Glomerular visceral epithelial cell (primary cell): ENCODE measurements at regions not wholly inside any gene's neighbourhood (a gene's known extent, or its start where the extent isn't known, plus 50 kb on each side); places are given as distances from the start of the nearest gene placed in this dataset.

Source experiments
- DNase-seq: peaks from one replicate; pipeline ENCODE4 v3.0.0-alpha.2; 2016; ENCODE audit errors: extremely low spot score

DNA sequence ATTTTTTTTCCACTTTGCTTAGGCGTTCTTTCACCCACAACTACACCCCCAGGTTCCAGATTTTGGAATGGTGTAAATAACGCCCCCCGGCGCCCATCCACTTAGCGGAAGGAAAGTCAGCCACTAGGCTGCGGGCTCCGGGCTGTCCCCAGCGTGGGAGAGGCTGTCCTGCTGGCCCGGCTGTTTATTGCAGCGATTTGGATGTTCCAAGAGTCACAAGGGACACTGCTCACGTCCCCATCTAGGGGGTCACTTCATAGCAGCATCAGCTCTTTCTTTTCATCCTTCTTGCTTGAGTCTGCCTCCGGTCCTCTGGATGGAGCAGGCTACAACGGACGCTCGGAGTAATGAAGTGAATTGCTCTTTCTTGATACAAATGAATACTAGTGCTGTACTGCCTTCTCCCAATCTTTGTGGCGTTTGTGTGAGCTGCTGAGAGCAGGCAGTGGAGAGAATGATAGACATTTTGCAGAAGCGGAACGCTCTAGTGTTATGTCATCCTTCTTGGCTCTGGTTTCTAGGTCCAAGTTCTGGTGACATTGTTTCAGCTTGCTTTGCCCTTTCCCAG lies 50.7 kb upstream of the PAIP2B start:
- peak; percentile 47 for DNase-seq

DNA sequence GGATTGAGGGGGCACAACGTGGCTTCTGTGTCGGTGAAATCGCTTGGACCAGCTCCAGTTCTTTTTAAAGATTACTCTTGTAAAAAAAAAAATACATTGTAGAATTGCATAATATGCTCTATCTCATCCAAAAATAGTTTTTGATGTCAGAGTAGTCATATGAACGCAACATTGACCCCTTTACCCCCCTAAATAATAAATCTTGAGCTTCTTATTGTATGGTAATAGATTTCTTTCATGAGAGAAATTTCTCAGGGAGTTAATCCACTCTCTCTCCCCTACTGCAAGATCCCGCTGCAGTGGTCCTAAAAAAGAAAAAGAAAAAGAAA lies 50.2 kb upstream of the PAIP2B start:
- no peak for DNase-seq

DNA sequence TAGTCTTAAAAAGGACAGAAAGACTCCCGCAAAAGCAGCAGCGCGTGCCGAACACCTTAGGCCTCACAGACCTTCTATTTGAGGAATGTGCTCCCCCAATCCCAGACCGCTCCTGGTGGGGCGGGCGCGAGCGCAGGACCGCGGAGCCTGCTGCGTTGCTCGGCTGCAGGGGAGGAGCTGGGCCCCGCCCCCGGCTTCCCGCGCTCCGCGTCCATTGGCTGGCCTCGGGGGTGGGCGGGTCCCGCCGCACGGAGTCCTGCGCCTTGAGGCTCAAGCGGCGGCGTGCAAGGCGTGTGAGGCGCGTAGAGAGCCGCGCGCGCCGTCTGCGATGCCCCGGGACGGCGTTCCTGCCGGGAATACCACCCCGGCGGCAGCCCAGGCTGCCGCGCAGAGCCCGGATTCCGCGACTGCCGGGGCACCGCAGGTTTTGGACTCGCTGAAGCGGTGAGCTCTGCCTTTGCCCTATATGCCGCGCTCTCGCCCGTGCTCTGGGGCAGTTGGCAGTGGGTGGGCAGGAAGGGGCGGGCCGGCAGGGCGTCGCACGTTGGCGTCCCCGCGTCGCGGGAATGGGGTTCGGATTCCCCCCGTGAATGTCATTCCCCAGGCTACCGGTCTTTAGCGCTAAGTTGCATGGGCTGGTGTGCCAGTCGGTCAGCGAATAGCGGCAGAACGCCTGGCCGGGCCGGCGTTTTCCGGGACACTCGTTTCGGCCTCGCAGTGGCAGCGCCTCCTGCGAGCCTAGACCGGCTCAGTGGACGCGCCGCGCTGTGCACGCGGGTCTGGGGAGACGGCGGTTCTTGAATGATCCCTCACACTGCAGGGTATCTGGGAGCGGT lies 49.6 kb upstream of the PAIP2B start:
- peak; percentile 92 for DNase-seq
